Psoas muscle (tissue), 7 donors: ENCODE measurements at regions not wholly inside any gene's neighbourhood (a gene's known extent, or its start where the extent isn't known, plus 50 kb on each side); places are given as distances from the start of the nearest gene placed in this dataset.

Experiments used
- ATAC-seq, 4 donors: fragments of 200-7000 bp; cut with Tn5 transposase; one replicate each; pipeline ENCODE4 v1.9.1; 2020; ENCODE audit warnings: moderate library complexity in 3 of 4, mild to moderate bottlenecking in 2 of 4
- DNase-seq, 2 donors: peaks; one replicate each; pipeline ENCODE4 v3.0.0-alpha.2; 2020
- H3K27ac ChIP-seq: fragments of 200-600 bp; one replicate; pipeline ENCODE4 v1.8.0; 2022
- H3K27me3 ChIP-seq, 3 donors: fragments of 200-600 bp in 1 of 3; one replicate each; pipeline versions ENCODE4 v1.6.1 to v1.8.0; 2013 to 2022; ENCODE audit warnings: low read length in 2 of 3, mild to moderate bottlenecking in 2 of 3, moderate library complexity in 1 of 3; ENCODE audit not compliant: insufficient read depth in 3 of 3
- H3K36me3 ChIP-seq, 2 donors: fragments of 200-600 bp in 1 of 2; one replicate each; pipeline versions ENCODE4 v1.6.1 to v1.8.0; 2013 to 2022; ENCODE audit warnings: low read depth in 1 of 2, mild to moderate bottlenecking in 1 of 2, moderate library complexity in 1 of 2; ENCODE audit not compliant: insufficient read depth in 1 of 2
- H3K4me1 ChIP-seq: fragments of 200-600 bp; one replicate; pipeline ENCODE4 v1.8.0; 2022
- H3K4me3 ChIP-seq: fragments of 200-600 bp; one replicate; pipeline ENCODE4 v1.8.0; 2022; ENCODE audit warnings: mild to moderate bottlenecking
- H3K9me3 ChIP-seq: fragments of 200-600 bp; one replicate; pipeline ENCODE4 v1.8.0; 2022
- CTCF ChIP-seq: fragments of 200-600 bp; IDR thresholded peaks from one replicate; pipeline ENCODE4 v1.8.0; 2022; ENCODE audit warnings: antibody characterized with exemption
- WGBS, 3 donors: extraction: QIAGEN DNeasy Blood & Tissue Kit; methylation state at CpG; one replicate each; pipeline versions ENCODE4 v1.1.6 to v1.1.7; 2013; 5-methylcytosine and 5-hydroxymethylcytosine counted together
- intact Hi-C, 2 donors: fragments of 100-400 bp; cut with DNase I; formaldehyde crosslinking; loops; one replicate each; pipeline versions ENCODE4 v1.11.0 to v1.14.2; 2022
- donor health status: healthy with polysubstance abuse.
- donor health status: DM: no; HTN: no; CAD: no; lungs with moderate emphysema.
- donor health status: Bipolar disorder and iron deficiency.
- donor health status: healthy.
- donor health status: DM: yes; HTN: yes; CAD: no.
- donor health status: DM: no; HTN: no; CAD: no.
- donor health status: DM: yes; HTN: yes; CAD: no.

DNA sequence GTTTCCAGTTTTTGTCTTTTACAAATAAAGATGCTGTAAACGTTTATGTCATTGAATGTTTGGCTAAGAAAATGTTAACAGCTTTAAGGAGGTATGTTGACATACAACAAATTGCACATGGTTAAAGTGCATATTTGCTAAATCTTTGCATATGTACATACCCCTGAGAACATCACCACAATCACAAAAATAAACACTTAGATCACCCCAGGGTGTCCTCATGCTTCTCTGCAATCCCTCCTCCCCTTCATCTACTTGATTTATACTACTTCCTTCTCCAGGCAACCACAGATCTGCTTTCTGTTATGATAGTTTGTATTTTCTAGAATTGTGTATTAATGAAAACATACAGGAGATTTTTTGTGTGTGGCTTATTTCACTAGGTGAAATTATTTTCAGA lies 209.5 kb downstream of the GLRX3 start:
- TF ChIP-seq CTCF = no peak
- intact Hi-C loops = no loop called here
- H3K27me3 ChIP-seq = no peaks in the 10 kb centered on the region
- DNase-seq = no peak
- no peaks in the 10 kb centered on the region for H3K4me1 ChIP-seq
- ATAC-seq = no peak
- H3K27ac ChIP-seq = no peak overlapping the region
- WGBS, 3 donors = 23 to 41% (median 25%) methylated on average over 1 of the region's 1 CpG
- no peak overlapping the region for H3K4me3 ChIP-seq
- no peaks in the 10 kb centered on the region for H3K9me3 ChIP-seq
- H3K36me3 ChIP-seq = no peaks in the 10 kb centered on the region

- intact Hi-C loops = loop anchor here in 1 of 2 donors (10.0 kb wide), 1 partner anchor 584 kb away; no protein-coding TSS in a partner anchor
- ATAC-seq = no peak
- Histone ChIP-seq H3K27me3 (no peaks in the 10 kb centered on the region), H3K36me3 (no peaks in the 10 kb centered on the region), H3K9me3 (no peaks in the 10 kb centered on the region), H3K27ac (no peak overlapping the region), H3K4me1 (no peaks in the 10 kb centered on the region), H3K4me3 (no peak overlapping the region)
- 85 to 96% (median 94%) methylated on average over 3 of the region's 3 CpGs for WGBS, 3 donors
- DNase-seq = no peak
- no peak for TF ChIP-seq CTCF
Measured at GRCh38 chr10:130350996-130351395, 214.8 kb downstream of the GLRX3 start.

DNA sequence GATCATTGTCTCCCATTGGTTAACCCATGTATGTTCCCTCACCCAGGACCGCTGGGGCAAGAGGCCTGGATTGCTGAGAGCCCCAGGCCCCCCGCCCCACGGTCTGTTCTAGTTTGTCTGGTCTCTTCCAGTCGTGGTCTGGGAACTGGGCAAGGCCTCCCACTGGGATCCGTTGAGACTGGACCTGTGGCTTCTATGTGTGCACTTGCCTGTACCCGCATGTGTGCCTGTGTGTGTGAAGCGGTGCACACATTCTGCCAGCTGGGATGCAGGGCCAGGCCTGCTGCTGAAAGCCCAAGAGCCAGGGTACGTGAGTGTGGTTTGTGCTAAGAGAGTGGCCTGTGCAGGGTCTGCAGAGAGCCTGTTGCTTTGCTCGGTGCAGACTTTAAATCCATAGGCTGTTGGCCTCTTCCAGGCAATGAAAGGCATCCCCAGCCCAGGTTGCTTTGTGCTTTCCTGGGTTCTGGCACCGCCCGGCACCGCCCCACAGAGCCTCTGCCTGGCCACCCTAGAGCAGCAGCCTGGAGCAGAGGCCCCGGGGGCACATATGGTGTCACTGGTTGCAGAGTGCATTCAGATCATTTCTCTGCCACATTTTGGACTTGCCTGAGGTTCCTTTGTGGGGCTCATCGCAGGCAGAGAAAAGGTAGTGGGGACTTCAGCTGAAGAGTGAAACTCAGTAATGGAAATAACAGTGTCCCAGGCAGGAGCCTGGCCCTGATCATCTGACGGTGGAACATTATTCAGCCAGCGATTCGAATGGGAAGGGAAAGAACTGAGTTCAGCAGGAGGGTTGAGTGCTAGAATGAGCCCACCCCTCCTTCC lies 215.5 kb downstream of the GLRX3 start:
- no peaks in the 10 kb centered on the region for H3K4me1 ChIP-seq
- H3K4me3 ChIP-seq = no peak overlapping the region
- no peak for ATAC-seq
- H3K36me3 ChIP-seq = no peaks in the 10 kb centered on the region
- DNase-seq = no peak
- 83 to 89% (median 85%) methylated on average over 17 of the region's 17 CpGs for WGBS, 3 donors
- no peak overlapping the region for H3K27ac ChIP-seq
- no peak for TF ChIP-seq CTCF
- intact Hi-C loops = loop anchor here in 1 of 2 donors (10.0 kb wide), 1 partner anchor 583 kb away; no protein-coding TSS in a partner anchor
- no peaks in the 10 kb centered on the region for H3K9me3 ChIP-seq
- no peaks in the 10 kb centered on the region for H3K27me3 ChIP-seq

DNA sequence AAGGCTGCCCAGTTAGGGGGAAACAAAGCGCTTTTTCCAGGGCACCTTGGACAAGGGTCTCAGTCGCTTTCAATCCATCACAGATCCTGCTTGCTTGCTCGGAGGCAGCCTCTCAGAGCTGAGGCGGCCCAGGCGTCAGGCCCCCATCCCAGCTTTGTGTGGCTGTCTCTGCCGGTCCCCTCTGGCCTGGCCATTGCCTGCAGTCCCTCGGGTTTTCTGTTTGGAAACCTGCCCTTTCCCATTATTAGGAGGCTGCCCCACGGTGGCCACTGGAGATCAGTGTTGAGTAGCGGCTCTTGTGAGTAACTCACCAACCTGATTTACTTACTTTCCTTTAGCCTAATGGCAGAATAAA lies 216.1 kb downstream of the GLRX3 start:
- no peak for TF ChIP-seq CTCF
- no peak overlapping the region for H3K4me3 ChIP-seq
- no peaks in the 10 kb centered on the region for H3K4me1 ChIP-seq
- no peaks in the 10 kb centered on the region for H3K36me3 ChIP-seq
- H3K9me3 ChIP-seq = no peaks in the 10 kb centered on the region
- ATAC-seq (no peak), DNase-seq (no peak)
- no peak overlapping the region for H3K27ac ChIP-seq
- WGBS, 3 donors = 50 to 53% (median 52%) methylated on average over 8 to 9 of the region's 9 CpGs
- H3K27me3 ChIP-seq = no peaks in the 10 kb centered on the region
- intact Hi-C loops = loop anchor here in 1 of 2 donors (10.0 kb wide), 1 partner anchor 583 kb away; no protein-coding TSS in a partner anchor
